ENCODE measurements at regions not wholly inside any gene's neighbourhood (a gene's known extent, or its start where the extent isn't known, plus 50 kb on each side); places are given as distances from the start of the nearest gene placed in this dataset.

GRCh38 chr3:176796371-176796770, 400.9 kb downstream of the TBL1XR1 start:
- no peak for DNase-seq (ENCODE audit: low spot score)
- in situ Hi-C loops (cut with MboI; ENCODE audit: low sequenced_read_pairs, unreplicated experiment): no loop called here
- TF ChIP-seq CTCF (IDR thresholded peaks at IDR 0.05; ENCODE audit: borderline replicate concordance, control extremely low read depth, extremely low read depth, insufficient read depth, missing control alignments): no peak

- TF ChIP-seq CTCF (IDR thresholded peaks at IDR 0.05; ENCODE audit: borderline replicate concordance, control extremely low read depth, extremely low read depth, insufficient read depth, missing control alignments): no peak
- no peak for DNase-seq (ENCODE audit: low spot score)
- in situ Hi-C loops (cut with MboI; ENCODE audit: low sequenced_read_pairs, unreplicated experiment): no loop called here
These were observed 401.4 kb downstream of the TBL1XR1 start for GRCh38 chr3:176795891-176796290.

- no peak for TF ChIP-seq CTCF (IDR thresholded peaks at IDR 0.05; ENCODE audit: borderline replicate concordance, control extremely low read depth, extremely low read depth, insufficient read depth, missing control alignments)
- in situ Hi-C loops (cut with MboI; ENCODE audit: low sequenced_read_pairs, unreplicated experiment): no loop called here
- no peak for DNase-seq (ENCODE audit: low spot score)
These were observed 402.9 kb downstream of the TBL1XR1 start for GRCh38 chr3:176794406-176794805.

GRCh38 chr3:176789947-176790346, 407.3 kb downstream of the TBL1XR1 start:
- no peak for DNase-seq (ENCODE audit: low spot score)
- TF ChIP-seq CTCF (IDR thresholded peaks at IDR 0.05; ENCODE audit: borderline replicate concordance, control extremely low read depth, extremely low read depth, insufficient read depth, missing control alignments): no peak
- in situ Hi-C loops (cut with MboI; ENCODE audit: low sequenced_read_pairs, unreplicated experiment): no loop called here

GRCh38 chr3:176789281-176789705, 408.0 kb downstream of the TBL1XR1 start:
- in situ Hi-C loops (cut with MboI; ENCODE audit: low sequenced_read_pairs, unreplicated experiment): no loop called here
- TF ChIP-seq CTCF (IDR thresholded peaks at IDR 0.05; ENCODE audit: borderline replicate concordance, control extremely low read depth, extremely low read depth, insufficient read depth, missing control alignments): no peak
- no peak for DNase-seq (ENCODE audit: low spot score)

GRCh38 chr3:176787506-176787905, 409.8 kb downstream of the TBL1XR1 start:
- no peak for TF ChIP-seq CTCF (IDR thresholded peaks at IDR 0.05; ENCODE audit: borderline replicate concordance, control extremely low read depth, extremely low read depth, insufficient read depth, missing control alignments)
- in situ Hi-C loops (cut with MboI; ENCODE audit: low sequenced_read_pairs, unreplicated experiment): no loop called here
- no peak for DNase-seq (ENCODE audit: low spot score)

GRCh38 chr3:176785171-176785570, 412.1 kb downstream of the TBL1XR1 start:
- no peak for DNase-seq (ENCODE audit: low spot score)
- in situ Hi-C loops (cut with MboI; ENCODE audit: low sequenced_read_pairs, unreplicated experiment): no loop called here
- no peak for TF ChIP-seq CTCF (IDR thresholded peaks at IDR 0.05; ENCODE audit: borderline replicate concordance, control extremely low read depth, extremely low read depth, insufficient read depth, missing control alignments)

Data from GM13976 (cell line).